Hematopoietic multipotent progenitor cell treated with erythropoietin and hydrocortisone succinate and interleukin-3 and kit ligand, for 17 days (in vitro differentiated cells): ENCODE measurements at regions not wholly inside any gene's neighbourhood (a gene's known extent, or its start where the extent isn't known, plus 50 kb on each side); places are given as distances from the start of the nearest gene placed in this dataset.

ENCODE experiments used
- DNase-seq: peaks from one replicate; pipeline ENCODE4 v3.0.0-alpha.2; 2015; ENCODE audit warnings: low spot score

GRCh38 chr21:25329227-25329825 lies 278.0 kb downstream of the MRPL39 start:
- DNase-seq, result no peak

GRCh38 chr21:25328736-25329135 lies 278.5 kb downstream of the MRPL39 start:
- DNase-seq, result no peak

GRCh38 chr21:25326181-25326580 lies 281.1 kb downstream of the MRPL39 start:
- no peak for DNase-seq

GRCh38 chr21:25324666-25325065 lies 282.6 kb downstream of the MRPL39 start:
- DNase-seq, result no peak

- DNase-seq, result no peak
Measured at GRCh38 chr21:25323356-25323949, 283.8 kb downstream of the MRPL39 start.

GRCh38 chr21:25314247-25314646 lies 293.0 kb downstream of the MRPL39 start:
- no peak for DNase-seq

GRCh38 chr21:25313829-25314228 lies 293.5 kb downstream of the MRPL39 start:
- DNase-seq, result no peak

GRCh38 chr21:25307489-25307888 lies 299.8 kb downstream of the MRPL39 start:
- DNase-seq, result no peak

GRCh38 chr21:25304611-25305010 lies 302.7 kb downstream of the MRPL39 start:
- no peak for DNase-seq

- no peak for DNase-seq
Measured at GRCh38 chr21:25300632-25301031, 306.6 kb downstream of the MRPL39 start.

GRCh38 chr21:25298512-25299491 lies 308.5 kb downstream of the MRPL39 start:
- DNase-seq, result no peak

GRCh38 chr21:25297117-25297516 lies 310.2 kb downstream of the MRPL39 start:
- DNase-seq, result no peak

GRCh38 chr21:25296252-25296651 lies 311.0 kb downstream of the MRPL39 start:
- no peak for DNase-seq

- DNase-seq, result no peak
Measured at GRCh38 chr21:25292396-25292795, 314.9 kb downstream of the MRPL39 start.

GRCh38 chr21:25283720-25284119 lies 323.6 kb downstream of the MRPL39 start:
- DNase-seq, result no peak

- no peak for DNase-seq
Measured at GRCh38 chr21:25281134-25281533, 326.1 kb downstream of the MRPL39 start.

GRCh38 chr21:25280061-25280460 lies 327.2 kb downstream of the MRPL39 start:
- DNase-seq, result no peak

GRCh38 chr21:25273959-25274358 lies 333.3 kb downstream of the MRPL39 start:
- no peak for DNase-seq

GRCh38 chr21:25254491-25255174 lies 352.6 kb downstream of the MRPL39 start:
- DNase-seq, result no peak

- DNase-seq, result no peak
Measured at GRCh38 chr21:25246546-25246945, 360.7 kb downstream of the MRPL39 start.

- DNase-seq, result no peak
Measured at GRCh38 chr21:25244735-25245134, 362.5 kb downstream of the MRPL39 start.

- no peak for DNase-seq
Measured at GRCh38 chr21:25243808-25244207, 363.5 kb downstream of the MRPL39 start.
